Suprapubic skin (tissue), 4 donors: ENCODE measurements at regions not wholly inside any gene's neighbourhood (a gene's known extent, or its start where the extent isn't known, plus 50 kb on each side); places are given as distances from the start of the nearest gene placed in this dataset.

Source experiments
- DNase-seq, 2 donors: peaks; one replicate each; pipeline ENCODE4 v3.0.0-alpha.2; 2019; ENCODE audit warnings: low spot score in 2 of 2
- H3K27ac ChIP-seq: fragments of 200-600 bp; sonication (generic); one replicate; pipeline ENCODE4 v1.5.1; 2019
- H3K27me3 ChIP-seq: fragments of 200-600 bp; sonication (generic); one replicate; pipeline ENCODE4 v1.5.1; 2019
- H3K36me3 ChIP-seq: fragments of 200-600 bp; sonication (generic); one replicate; pipeline ENCODE4 v1.5.1; 2019
- H3K4me1 ChIP-seq: fragments of 200-600 bp; sonication (generic); one replicate; pipeline ENCODE4 v1.5.1; 2019
- H3K4me3 ChIP-seq: fragments of 200-600 bp; sonication (generic); one replicate; pipeline ENCODE4 v1.5.1; 2019; ENCODE audit warnings: mild to moderate bottlenecking
- H3K9me3 ChIP-seq: fragments of 200-600 bp; sonication (generic); one replicate; pipeline ENCODE4 v1.5.1; 2019
- EP300 ChIP-seq: sonication (generic); formaldehyde crosslinking; IDR thresholded peaks from one replicate; pipeline ENCODE4 v1.6.1; 2017; ENCODE audit warnings: antibody characterized with exemption
- POLR2A ChIP-seq, 2 donors: fragments of 450-650 bp; IDR thresholded peaks; one replicate each; pipeline ENCODE4 v1.6.1; 2017; ENCODE audit warnings: antibody characterized with exemption in 2 of 2, mild to moderate bottlenecking in 2 of 2, moderate library complexity in 2 of 2
- POLR2AphosphoS5 ChIP-seq, 3 donors: sonication (generic); formaldehyde crosslinking; IDR thresholded peaks; one replicate each; pipeline ENCODE4 v1.6.1; 2017; ENCODE audit warnings: antibody characterized with exemption in 3 of 3
- WGBS: methylation state at CpG from one replicate; pipeline ENCODE4 v1.1.5; 2018; 5-methylcytosine and 5-hydroxymethylcytosine counted together
- TF ChIP-seq, protein P1 (sequence below), 2 donors: fragments of 200-600 bp in 1 of 2; fragments of 450-650 bp in 1 of 2; sonication (generic) in 1 of 2; IDR thresholded peaks; one replicate each; pipeline ENCODE4 v1.5.1; 2016 to 2019; ENCODE audit warnings: antibody characterized with exemption in 2 of 2, mild to moderate bottlenecking in 1 of 2, moderate library complexity in 1 of 2

DNA sequence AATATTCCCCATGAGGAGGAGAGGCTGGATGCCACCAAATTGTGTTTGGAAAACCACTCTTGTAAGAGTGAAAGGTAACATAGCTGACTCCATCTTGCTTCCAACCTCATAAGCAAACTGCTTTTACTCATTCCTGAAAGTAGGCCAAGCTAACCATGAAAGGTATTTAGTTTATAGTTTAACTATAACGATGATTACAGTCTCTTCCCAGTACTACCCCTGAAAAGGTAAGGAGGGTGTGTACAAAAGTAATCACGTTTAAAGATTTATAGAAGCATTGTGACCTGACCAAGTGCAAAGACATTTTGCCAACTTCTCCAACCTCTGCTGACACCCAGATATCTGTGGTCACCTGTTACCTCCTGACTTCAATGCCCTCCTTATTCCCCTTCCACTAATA, 122.6 kb downstream of the CD8B2 start:
- H3K9me3 ChIP-seq = no peaks in the 10 kb centered on the region
- peaks cover 4% of the 10 kb centered on the region for H3K27me3 ChIP-seq
- H3K4me3 ChIP-seq = no peak overlapping the region
- WGBS = 79% methylated on average over 2 of the region's 2 CpGs
- H3K4me1 ChIP-seq = no peaks in the 10 kb centered on the region
- TF ChIP-seq POLR2AphosphoS5 (IDR thresholded peaks at IDR 0.05) = no peak
- H3K27ac ChIP-seq = no peak overlapping the region
- no peak for DNase-seq
- H3K36me3 ChIP-seq = no peaks in the 10 kb centered on the region

DNA sequence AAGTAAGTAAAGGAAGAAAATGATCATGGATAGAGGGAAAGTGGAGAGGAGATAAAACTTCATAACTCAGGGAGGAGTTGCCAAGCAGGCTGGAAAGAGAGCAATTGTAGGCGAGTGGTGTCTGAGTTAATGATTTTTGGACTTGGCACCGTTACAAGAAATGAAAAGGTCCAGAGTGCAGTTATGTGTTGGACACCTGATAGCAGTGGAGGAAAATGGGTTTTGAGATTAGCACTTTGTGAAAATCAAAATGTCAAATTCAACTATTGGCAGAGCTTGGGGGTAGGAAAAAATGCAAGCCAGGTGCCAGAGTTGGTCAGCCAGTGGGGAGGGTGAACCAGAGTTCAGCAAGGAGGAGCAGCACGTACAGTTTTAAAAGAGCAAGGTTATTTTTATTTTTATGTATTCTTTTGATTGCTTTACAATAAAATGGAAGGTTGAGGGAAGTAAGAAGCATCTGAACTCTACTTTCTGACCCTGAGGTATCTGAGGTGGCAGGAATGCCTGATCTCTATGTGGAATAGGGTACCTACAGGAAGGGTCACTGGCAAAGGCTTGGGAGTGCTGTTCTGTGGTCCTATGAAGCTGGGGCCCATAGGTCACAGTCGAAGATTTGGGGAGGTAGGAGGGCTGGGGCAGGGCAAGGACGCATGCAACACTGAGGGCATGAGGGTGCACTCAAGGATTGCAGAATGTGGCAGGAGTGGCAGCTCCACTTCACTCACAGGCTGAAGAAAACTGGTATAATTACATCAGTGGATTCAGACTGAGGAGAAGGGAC, 127.5 kb downstream of the CD8B2 start:
- Histone ChIP-seq H3K9me3 (no peaks in the 10 kb centered on the region), H3K36me3 (no peaks in the 10 kb centered on the region), H3K27ac (no peak overlapping the region), H3K27me3 (peaks cover 4% of the 10 kb centered on the region), H3K4me3 (no peak overlapping the region), H3K4me1 (no peaks in the 10 kb centered on the region)
- TF ChIP-seq POLR2A (IDR thresholded peaks at IDR 0.05) (no peak), POLR2AphosphoS5 (IDR thresholded peaks at IDR 0.05) (no peak), EP300 (no peak)
- TF ChIP-seq, protein P1, sequence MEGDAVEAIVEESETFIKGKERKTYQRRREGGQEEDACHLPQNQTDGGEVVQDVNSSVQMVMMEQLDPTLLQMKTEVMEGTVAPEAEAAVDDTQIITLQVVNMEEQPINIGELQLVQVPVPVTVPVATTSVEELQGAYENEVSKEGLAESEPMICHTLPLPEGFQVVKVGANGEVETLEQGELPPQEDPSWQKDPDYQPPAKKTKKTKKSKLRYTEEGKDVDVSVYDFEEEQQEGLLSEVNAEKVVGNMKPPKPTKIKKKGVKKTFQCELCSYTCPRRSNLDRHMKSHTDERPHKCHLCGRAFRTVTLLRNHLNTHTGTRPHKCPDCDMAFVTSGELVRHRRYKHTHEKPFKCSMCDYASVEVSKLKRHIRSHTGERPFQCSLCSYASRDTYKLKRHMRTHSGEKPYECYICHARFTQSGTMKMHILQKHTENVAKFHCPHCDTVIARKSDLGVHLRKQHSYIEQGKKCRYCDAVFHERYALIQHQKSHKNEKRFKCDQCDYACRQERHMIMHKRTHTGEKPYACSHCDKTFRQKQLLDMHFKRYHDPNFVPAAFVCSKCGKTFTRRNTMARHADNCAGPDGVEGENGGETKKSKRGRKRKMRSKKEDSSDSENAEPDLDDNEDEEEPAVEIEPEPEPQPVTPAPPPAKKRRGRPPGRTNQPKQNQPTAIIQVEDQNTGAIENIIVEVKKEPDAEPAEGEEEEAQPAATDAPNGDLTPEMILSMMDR (IDR thresholded peaks at IDR 0.05) = no peak
- DNase-seq = no peak
- 62% methylated on average over 5 of the region's 5 CpGs for WGBS

DNA sequence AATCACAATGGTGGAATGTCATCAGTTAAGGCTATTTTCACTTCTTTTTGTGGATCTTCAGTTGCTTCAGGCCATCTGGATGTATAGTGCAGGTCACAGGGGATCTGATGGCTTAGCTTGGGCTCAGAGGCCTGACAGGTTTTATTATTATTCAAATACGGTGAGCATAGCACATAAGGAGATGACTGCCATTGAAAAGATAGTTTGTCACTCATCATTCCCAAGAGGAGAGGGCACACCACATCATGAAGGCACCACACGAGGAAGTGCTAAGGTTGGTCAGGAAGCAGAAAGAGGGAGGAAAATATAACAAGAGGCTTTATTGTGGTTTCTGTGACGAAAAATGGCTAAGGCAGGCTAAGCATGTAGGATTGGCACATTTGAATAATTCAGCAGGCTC, 131.4 kb downstream of the CD8B2 start:
- TF ChIP-seq, protein P1 (IDR thresholded peaks at IDR 0.05) = no peak
- TF ChIP-seq POLR2AphosphoS5 (IDR thresholded peaks at IDR 0.05) (no peak), POLR2A (IDR thresholded peaks at IDR 0.05) (no peak), EP300 (no peak)
- WGBS = 63% methylated on average over 3 of the region's 3 CpGs

DNA sequence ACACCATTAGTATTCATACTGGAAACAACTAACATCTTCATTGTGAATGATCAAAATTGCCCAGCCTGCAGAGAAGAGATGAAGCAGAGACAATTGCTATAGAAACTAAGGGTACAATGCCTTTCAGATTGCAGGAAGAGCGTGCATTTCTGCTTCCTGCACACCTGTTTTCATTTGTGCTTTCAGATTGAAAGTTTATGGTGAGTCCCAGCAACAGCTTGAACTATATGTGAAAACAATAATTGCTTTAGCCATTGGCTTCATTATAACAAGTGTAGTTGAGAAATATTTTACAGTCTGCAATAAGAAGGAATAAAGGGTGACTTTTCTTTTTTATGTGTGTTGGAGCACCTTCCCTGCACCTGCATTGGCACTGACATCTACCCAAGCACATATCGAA, 136.3 kb downstream of the CD8B2 start:
- Histone ChIP-seq H3K9me3 (peaks cover 9% of the 10 kb centered on the region), H3K4me1 (no peaks in the 10 kb centered on the region), H3K36me3 (no peaks in the 10 kb centered on the region), H3K27ac (no peak overlapping the region), H3K4me3 (no peak overlapping the region), H3K27me3 (no peaks in the 10 kb centered on the region)
- TF ChIP-seq EP300 = no peak
- no peak for TF ChIP-seq POLR2A (IDR thresholded peaks at IDR 0.05)
- TF ChIP-seq, protein P1 (IDR thresholded peaks at IDR 0.05) = no peak
- TF ChIP-seq POLR2AphosphoS5 (IDR thresholded peaks at IDR 0.05) = no peak
- 45% methylated on average over 2 of the region's 2 CpGs for WGBS
- DNase-seq = no peak

More for the DNA sequence above, 131.4 kb downstream of the CD8B2 start:
- no peaks in the 10 kb centered on the region for H3K27me3 ChIP-seq
- no peaks in the 10 kb centered on the region for H3K36me3 ChIP-seq
- H3K4me1 ChIP-seq = no peaks in the 10 kb centered on the region
- no peak for DNase-seq
- H3K4me3 ChIP-seq = no peak overlapping the region
- H3K9me3 ChIP-seq = no peaks in the 10 kb centered on the region
- H3K27ac ChIP-seq = no peak overlapping the region

DNA sequence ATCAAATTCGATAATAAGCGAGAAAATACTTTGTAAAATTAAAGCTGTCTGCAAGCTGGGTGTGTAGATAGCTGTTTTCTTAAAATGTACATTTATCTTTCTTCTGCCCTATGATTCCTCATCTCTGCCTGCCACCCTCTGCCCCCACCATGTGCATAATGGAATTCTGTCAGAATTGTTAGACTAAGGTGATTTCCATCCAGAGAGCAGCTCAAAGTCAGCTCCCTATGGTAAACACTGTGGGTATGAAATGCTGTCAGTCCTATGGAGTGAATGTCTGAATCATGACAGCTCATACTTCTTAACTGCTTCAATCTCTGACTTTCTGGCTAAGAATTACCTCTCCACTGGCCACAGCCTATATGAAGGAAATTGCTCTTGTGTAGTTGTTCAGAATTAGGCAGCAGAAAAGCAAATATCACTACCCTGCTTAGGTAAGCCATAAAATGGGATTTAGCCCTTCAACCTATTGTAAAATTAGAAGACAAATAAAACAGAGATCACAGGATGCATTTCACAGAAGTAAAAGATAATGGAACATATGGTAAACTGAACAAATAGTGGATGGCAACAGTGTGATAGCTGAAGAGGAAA, 137.7 kb downstream of the CD8B2 start:
- whole genome bisulfite sequencing = 67% methylated on average over 2 of the region's 2 CpGs
- H3K9me3 ChIP-seq = peaks cover 11% of the 10 kb centered on the region
- DNase-seq = no peak
- TF ChIP-seq POLR2AphosphoS5 (IDR thresholded peaks at IDR 0.05) = no peak
- no peak for TF ChIP-seq POLR2A (IDR thresholded peaks at IDR 0.05)
- TF ChIP-seq, protein P1 (IDR thresholded peaks at IDR 0.05) = no peak
- TF ChIP-seq EP300 = no peak
- no peaks in the 10 kb centered on the region for H3K27me3 ChIP-seq
- no peaks in the 10 kb centered on the region for H3K36me3 ChIP-seq
- no peaks in the 10 kb centered on the region for H3K4me1 ChIP-seq
- no peak overlapping the region for H3K4me3 ChIP-seq
- H3K27ac ChIP-seq = no peak overlapping the region
